DND-41 (cell line): ENCODE measurements at regions not wholly inside any gene's neighbourhood (a gene's known extent, or its start where the extent isn't known, plus 50 kb on each side); places are given as distances from the start of the nearest gene placed in this dataset.

Experiments
- EZH2 ChIP-seq: IDR thresholded peaks from 3 replicates; pipeline ENCODE4 v1.6.1; 2012; ENCODE audit warnings: borderline replicate concordance, low read depth, mild to moderate bottlenecking, moderate library complexity, low read length, inconsistent platforms; ENCODE audit not compliant: severe bottlenecking
- TF ChIP-seq, protein P1 (sequence below): IDR thresholded peaks from 2 replicates; pipeline ENCODE4 v1.5.1; 2012; ENCODE audit warnings: borderline replicate concordance, low read length, moderate library complexity, mild to moderate bottlenecking; ENCODE audit not compliant: poor library complexity, severe bottlenecking; ENCODE audit errors: extremely low read depth

DNA sequence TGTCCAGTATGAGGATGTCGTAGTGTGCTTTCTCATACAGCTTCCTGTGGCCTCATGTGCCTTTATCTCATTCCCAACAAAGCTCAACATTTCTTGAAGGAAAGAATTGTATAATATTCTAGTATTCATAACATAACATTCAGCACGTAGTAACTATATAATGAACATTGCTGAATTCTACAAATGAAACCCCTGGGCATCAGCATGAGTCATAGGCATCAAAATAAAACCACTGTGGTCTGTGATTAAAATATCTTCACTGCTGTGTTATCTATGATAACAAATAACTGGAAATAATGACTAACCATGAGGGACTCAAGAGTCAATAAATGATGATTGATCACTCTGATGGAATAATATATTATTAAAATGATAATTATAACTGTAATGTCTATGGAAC lies 255.2 kb downstream of the EMP1 start:
- TF ChIP-seq, protein P1, sequence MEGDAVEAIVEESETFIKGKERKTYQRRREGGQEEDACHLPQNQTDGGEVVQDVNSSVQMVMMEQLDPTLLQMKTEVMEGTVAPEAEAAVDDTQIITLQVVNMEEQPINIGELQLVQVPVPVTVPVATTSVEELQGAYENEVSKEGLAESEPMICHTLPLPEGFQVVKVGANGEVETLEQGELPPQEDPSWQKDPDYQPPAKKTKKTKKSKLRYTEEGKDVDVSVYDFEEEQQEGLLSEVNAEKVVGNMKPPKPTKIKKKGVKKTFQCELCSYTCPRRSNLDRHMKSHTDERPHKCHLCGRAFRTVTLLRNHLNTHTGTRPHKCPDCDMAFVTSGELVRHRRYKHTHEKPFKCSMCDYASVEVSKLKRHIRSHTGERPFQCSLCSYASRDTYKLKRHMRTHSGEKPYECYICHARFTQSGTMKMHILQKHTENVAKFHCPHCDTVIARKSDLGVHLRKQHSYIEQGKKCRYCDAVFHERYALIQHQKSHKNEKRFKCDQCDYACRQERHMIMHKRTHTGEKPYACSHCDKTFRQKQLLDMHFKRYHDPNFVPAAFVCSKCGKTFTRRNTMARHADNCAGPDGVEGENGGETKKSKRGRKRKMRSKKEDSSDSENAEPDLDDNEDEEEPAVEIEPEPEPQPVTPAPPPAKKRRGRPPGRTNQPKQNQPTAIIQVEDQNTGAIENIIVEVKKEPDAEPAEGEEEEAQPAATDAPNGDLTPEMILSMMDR = no peak
- no peak for TF ChIP-seq EZH2
